IMR-90 (cell line): ENCODE measurements at regions not wholly inside any gene's neighbourhood (a gene's known extent, or its start where the extent isn't known, plus 50 kb on each side); places are given as distances from the start of the nearest gene placed in this dataset.

Experiments used
- ATAC-seq: fragments of 200-7000 bp; cut with Tn5 transposase; 2 replicates; pipeline ENCODE4 v1.9.1; 2020; ENCODE audit warnings: low read depth, mild to moderate bottlenecking, moderate library complexity
- BruUV-seq: library from RNA; stranded (reverse); fragments of 400-500 nt; replicated peaks from 2 replicates; lab custom pipeline; 2021; lab: Mats Ljungman, UMichigan
- CTCF ChIA-PET: fragments of 300-600 bp; formaldehyde crosslinking; extraction: SDS; loops from one replicate; lab custom pipeline; 2021; ENCODE audit warnings: antibody characterized with exemption; lab: Yijun Ruan, JAX
- POLR2A ChIA-PET: fragments of 300-600 bp; sonication (Branson Sonifier 250); formaldehyde crosslinking; loops from one replicate; lab custom pipeline; 2022; ENCODE audit warnings: antibody characterized with exemption; ENCODE audit not compliant: unreplicated experiment; lab: Charles Lee
- DNase-seq: peaks from one replicate; pipeline ENCODE4 v3.0.0; 2013
- H2AFZ ChIP-seq: replicated peaks from 2 replicates; pipeline ENCODE3; 2013; ENCODE audit warnings: low read length, mild to moderate bottlenecking; ENCODE audit not compliant: poor library complexity
- H2AK5ac ChIP-seq: 2 replicates; pipeline ENCODE4 v1.6.1; 2013; ENCODE audit warnings: low read depth, low read length, inconsistent platforms
- H2AK9ac ChIP-seq: replicated peaks from 2 replicates; pipeline ENCODE3; 2013; ENCODE audit warnings: mild to moderate bottlenecking, low read depth, low read length, moderate library complexity; ENCODE audit not compliant: poor library complexity
- H2BK120ac ChIP-seq: 2 replicates; pipeline ENCODE4 v1.6.1; 2013; ENCODE audit warnings: low read depth, low read length, inconsistent platforms
- H2BK15ac ChIP-seq: 3 replicates; pipeline ENCODE4 v1.6.1; 2013; ENCODE audit warnings: low read depth, low read length, inconsistent platforms
- H2BK20ac ChIP-seq: 2 replicates; pipeline ENCODE4 v1.6.1; 2013; ENCODE audit warnings: low read depth, mild to moderate bottlenecking, inconsistent platforms, low read length, moderate library complexity
- H2BK5ac ChIP-seq: 2 replicates; pipeline ENCODE4 v1.6.1; 2013; ENCODE audit warnings: mild to moderate bottlenecking, low read depth, low read length, inconsistent platforms; ENCODE audit not compliant: poor library complexity, severe bottlenecking
- H3K14ac ChIP-seq: replicated peaks from 2 replicates; pipeline ENCODE4 v1.6.1; 2013; ENCODE audit warnings: low read depth, low read length, inconsistent platforms
- H3K18ac ChIP-seq: 2 replicates; pipeline ENCODE4 v1.6.1; 2013; ENCODE audit warnings: low read depth, low read length, control low read depth
- H3K23ac ChIP-seq: 2 replicates; pipeline ENCODE4 v1.6.1; 2013; ENCODE audit warnings: low read depth, low read length, inconsistent platforms
- H3K27ac ChIP-seq: 2 replicates; pipeline ENCODE4 v1.5.1; 2013; ENCODE audit warnings: mild to moderate bottlenecking, control low read depth, low read length; ENCODE audit not compliant: insufficient read depth
- H3K27me3 ChIP-seq: 2 replicates; pipeline ENCODE4 v1.6.1; 2013; ENCODE audit warnings: low read length; ENCODE audit not compliant: control insufficient read depth, insufficient read depth
- H3K36me3 ChIP-seq: 2 replicates; pipeline ENCODE4 v1.6.1; 2013; ENCODE audit warnings: low read length, mixed read lengths; ENCODE audit not compliant: control insufficient read depth, insufficient read depth
- H3K4ac ChIP-seq: 2 replicates; pipeline ENCODE4 v1.6.1; 2013; ENCODE audit warnings: low read depth, low read length, inconsistent platforms
- H3K4me1 ChIP-seq: 2 replicates; pipeline ENCODE4 v1.6.1; 2013; ENCODE audit warnings: low read length, mixed read lengths; ENCODE audit not compliant: control insufficient read depth, insufficient read depth
- H3K4me2 ChIP-seq: 2 replicates; pipeline ENCODE4 v1.6.1; 2013; ENCODE audit warnings: low read depth, mild to moderate bottlenecking, control low read depth, low read length, moderate library complexity
- H3K4me3 ChIP-seq: 2 replicates; pipeline ENCODE4 v1.5.1; 2013; ENCODE audit warnings: low read depth, mild to moderate bottlenecking, control low read depth, low read length, moderate library complexity; ENCODE audit not compliant: insufficient read depth
- H3K56ac ChIP-seq: 2 replicates; pipeline ENCODE4 v1.6.1; 2013; ENCODE audit warnings: low read length, inconsistent platforms; ENCODE audit not compliant: insufficient read depth; ENCODE audit errors: extremely low read depth
- H3K79me1 ChIP-seq, 2 experiments: 2 replicates each; pipeline ENCODE4 v1.6.1; 2013; ENCODE audit warnings: low read length in 2 of 2, inconsistent platforms in 1 of 2, low read depth in 1 of 2
- H3K9ac ChIP-seq: 2 replicates; pipeline ENCODE4 v1.6.1; 2013; ENCODE audit warnings: low read depth, low read length, control low read depth
- H3K9me1 ChIP-seq: 2 replicates; pipeline ENCODE4 v1.6.1; 2013; ENCODE audit warnings: low read length, inconsistent platforms; ENCODE audit not compliant: insufficient read depth
- H3K9me3 ChIP-seq: 2 replicates; pipeline ENCODE4 v1.6.1; 2013; ENCODE audit warnings: low read length; ENCODE audit not compliant: control insufficient read depth, insufficient read depth
- H4K20me1 ChIP-seq: 2 replicates; pipeline ENCODE4 v1.6.1; 2013; ENCODE audit warnings: low read length, inconsistent platforms; ENCODE audit not compliant: insufficient read depth
- H4K5ac ChIP-seq: 2 replicates; pipeline ENCODE4 v1.6.1; 2013; ENCODE audit warnings: mild to moderate bottlenecking, low read depth, low read length, control low read depth
- H4K8ac ChIP-seq, 2 experiments: 2 replicates each; pipeline ENCODE4 v1.6.1; 2013; ENCODE audit warnings: low read depth in 2 of 2, low read length in 2 of 2, control low read depth in 1 of 2, inconsistent platforms in 1 of 2
- H4K91ac ChIP-seq: 2 replicates; pipeline ENCODE4 v1.6.1; 2013; ENCODE audit warnings: low read depth, low read length, inconsistent platforms; ENCODE audit not compliant: insufficient read depth
- BHLHE40 ChIP-seq: fragments of 150-350 bp; IDR thresholded peaks from 2 replicates; pipeline ENCODE4 v1.6.1; 2016; ENCODE audit warnings: mild to moderate bottlenecking, low read depth, low read length
- CEBPB ChIP-seq: IDR thresholded peaks from 2 replicates; pipeline ENCODE4 v1.6.1; 2012; ENCODE audit warnings: low read depth, low read length, improper control_type of control experiment
- CHD1 ChIP-seq: IDR thresholded peaks from 2 replicates; pipeline ENCODE4 v1.6.1; 2012; ENCODE audit warnings: low read depth, low read length, improper control_type of control experiment
- CTCF ChIP-seq: conservative IDR thresholded peaks from 2 replicates; pipeline ENCODE4 v1.5.1; 2012; ENCODE audit warnings: mild to moderate bottlenecking, low read depth, low read length, improper control_type of control experiment
- ELK1 ChIP-seq: fragments of 150-350 bp; IDR thresholded peaks from 2 replicates; pipeline ENCODE4 v1.6.1; 2016; ENCODE audit warnings: low read depth, mild to moderate bottlenecking, low read length, moderate library complexity, borderline replicate concordance
- FOS ChIP-seq: fragments of 150-350 bp; IDR thresholded peaks from 2 replicates; pipeline ENCODE4 v1.6.1; 2016; ENCODE audit warnings: low read depth, low read length
- MAFK ChIP-seq: IDR thresholded peaks from 2 replicates; pipeline ENCODE4 v1.6.1; 2012; ENCODE audit warnings: low read depth, low read length, improper control_type of control experiment
- MAZ ChIP-seq: IDR thresholded peaks from 2 replicates; pipeline ENCODE4 v1.6.1; 2012; ENCODE audit warnings: low read depth, mild to moderate bottlenecking, low read length, improper control_type of control experiment, moderate library complexity, borderline replicate concordance
- MXI1 ChIP-seq: IDR thresholded peaks from 2 replicates; pipeline ENCODE4 v1.6.1; 2012; ENCODE audit warnings: low read depth, mild to moderate bottlenecking, low read length, moderate library complexity, borderline replicate concordance
- NFE2L2 ChIP-seq: fragments of 150-350 bp; IDR thresholded peaks from 2 replicates; pipeline ENCODE4 v1.6.1; 2016; ENCODE audit warnings: low read depth, mild to moderate bottlenecking, low read length
- RAD21 ChIP-seq: IDR thresholded peaks from 2 replicates; pipeline ENCODE4 v1.6.1; 2012; ENCODE audit warnings: low read length, improper control_type of control experiment
- RFX5 ChIP-seq: IDR thresholded peaks from 2 replicates; pipeline ENCODE4 v1.8.0; 2012; ENCODE audit warnings: low read depth, mild to moderate bottlenecking, low read length, moderate library complexity
- SMC3 ChIP-seq: fragments of 150-350 bp; IDR thresholded peaks from 2 replicates; pipeline ENCODE4 v1.6.1; 2016; ENCODE audit warnings: low read depth, mild to moderate bottlenecking, antibody characterized with exemption, low read length, moderate library complexity
- WGBS, 2 experiments: methylation state at CpG; one replicate each; pipeline versions ENCODE4 v1.1.5 to v1.1.7; 2013; ENCODE audit warnings: missing lambda C conversion rate in 2 of 2; ENCODE audit not compliant: insufficient read length in 1 of 2; ENCODE audit errors: extremely low coverage in 2 of 2; 5-methylcytosine and 5-hydroxymethylcytosine counted together
- dilution Hi-C: fragments of 300-500 bp; cut with HindIII; formaldehyde crosslinking; loops from one replicate; pipeline ENCODE4 v1.14.3; 2018; ENCODE audit warnings: low sequenced_read_pairs; ENCODE audit not compliant: unreplicated experiment
- in situ Hi-C: fragments of 300-500 bp; cut with MboI; formaldehyde crosslinking; loops from 3 replicates; pipeline ENCODE4 v1.14.3; 2019; ENCODE audit warnings: low sequenced_read_pairs, inconsistent platforms, mixed read lengths
- intact Hi-C: fragments of 100-400 bp; cut with micrococcal nuclease; formaldehyde crosslinking; loops from 2 replicates; pipeline ENCODE4 v1.10.0; 2022

- Histone ChIP-seq H2AK5ac (no peak overlapping the region), H4K5ac (no peak overlapping the region), H3K56ac (no peak overlapping the region), H3K14ac (no peak overlapping the region), H4K8ac (no peak overlapping the region), H3K27ac (no peak overlapping the region), H3K18ac (no peak overlapping the region), H3K4ac (no peak overlapping the region), H2BK15ac (no peak overlapping the region), H3K9ac (no peak overlapping the region), H3K27me3 (no peaks in the 10 kb centered on the region), H3K36me3 (no peaks in the 10 kb centered on the region), H2AFZ (no peak overlapping the region), H3K4me2 (no peak overlapping the region), H3K4me3 (no peak overlapping the region), H3K4me1 (no peaks in the 10 kb centered on the region), H4K20me1 (no peaks in the 10 kb centered on the region), H2BK120ac (no peak overlapping the region), H4K91ac (no peak overlapping the region), H3K9me3 (no peaks in the 10 kb centered on the region), H2BK20ac (no peak overlapping the region), H3K23ac (no peak overlapping the region), H3K9me1 (no peaks in the 10 kb centered on the region), H3K79me1 (no peaks in the 10 kb centered on the region), H2AK9ac (no peak overlapping the region), H2BK5ac (no peak overlapping the region)
- no peak for DNase-seq
- CTCF ChIA-PET: interaction anchor here (0.7 kb wide), 1 partner anchor 228 kb away, joined by 3 read pairs; no protein-coding TSS in a partner anchor
- in situ Hi-C loops (no loop called here), dilution Hi-C loops (no loop called here), intact Hi-C loops (no loop called here)
- no CpG with 5 or more reads among the region's 2 CpGs for WGBS, 2 experiments
- BruUV-seq: no TSS peak
- TF ChIP-seq CEBPB: no peak
- TF ChIP-seq CHD1: no peak
- 0 out of 2 replicates have a peak, but pooled peaks have one; percentile 21 for TF ChIP-seq SMC3
- TF ChIP-seq MAZ: no peak
- no peak for TF ChIP-seq BHLHE40
- TF ChIP-seq RFX5: no peak
- TF ChIP-seq CTCF: peak; percentile 34
- no peak for TF ChIP-seq MAFK
- TF ChIP-seq FOS: no peak
- peak; percentile 16; the same call in 1 of the 2 replicates for TF ChIP-seq RAD21
- no peak for TF ChIP-seq ELK1
- TF ChIP-seq NFE2L2: no peak
- TF ChIP-seq MXI1: no peak
- POLR2A ChIA-PET: no interaction called here
- ATAC-seq: peak; percentile 37; the same call in 1 of the 2 replicates
Measured at GRCh38 chr3:74897006-74897405, 282.5 kb upstream of the CNTN3 start.
